Activated naive CD8-positive, alpha-beta T cell treated with anti-CD3 and anti-CD28 coated beads, Interleukin-2, amount 50 U/mL, for 24 hours (primary cell): ENCODE measurements at regions not wholly inside any gene's neighbourhood (a gene's known extent, or its start where the extent isn't known, plus 50 kb on each side); places are given as distances from the start of the nearest gene placed in this dataset.
A peak's percentile ranks its signal among the peaks of the same experiment; 100 is the strongest.

ENCODE experiments used
- ATAC-seq: fragments of 150-1000 bp; cut with Tn5 transposase; one replicate; pipeline ENCODE4 v1.10.0; 2021
- DNase-seq: peaks from one replicate; pipeline ENCODE4 v3.0.0; 2021
- H3K27ac Mint-ChIP-seq: one replicate; pipeline ENCODE4 v1.8.0; 2021; ENCODE audit warnings: mild to moderate bottlenecking, mixed read lengths
- H3K27me3 Mint-ChIP-seq: one replicate; pipeline ENCODE4 v1.8.0; 2021; ENCODE audit warnings: mixed read lengths
- H3K36me3 Mint-ChIP-seq: one replicate; pipeline ENCODE4 v1.8.0; 2021; ENCODE audit warnings: low read depth, mixed read lengths
- H3K4me1 Mint-ChIP-seq: one replicate; pipeline ENCODE4 v1.8.0; 2021; ENCODE audit warnings: mixed read lengths
- H3K4me3 Mint-ChIP-seq: one replicate; pipeline ENCODE4 v1.8.0; 2021; ENCODE audit warnings: mild to moderate bottlenecking, moderate library complexity, mixed read lengths
- H3K9me3 Mint-ChIP-seq: one replicate; pipeline ENCODE4 v1.8.0; 2021; ENCODE audit warnings: mixed read lengths

DNA sequence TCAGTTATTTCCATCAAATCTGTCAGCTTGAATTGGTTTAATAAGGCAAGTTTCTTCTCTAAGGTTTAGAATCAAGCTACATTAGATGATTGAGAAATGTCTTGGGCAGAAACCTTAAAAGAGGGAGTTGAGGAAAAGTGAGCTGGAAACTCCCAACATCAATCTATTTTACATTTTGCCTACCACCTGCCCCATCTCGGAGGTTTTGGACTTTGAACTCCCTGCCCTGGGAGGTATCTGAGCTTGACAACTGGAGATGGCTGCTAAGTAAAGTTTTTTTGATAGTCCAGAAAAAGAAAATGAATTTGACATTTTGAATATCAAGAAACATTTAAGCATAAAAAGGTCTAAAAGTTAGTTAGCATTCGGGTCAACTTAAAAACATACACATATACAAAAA, 234.2 kb downstream of the NFKBIZ start:
- Mint-ChIP-seq H3K27me3 (peaks cover 2% of the 10 kb centered on the region), H3K4me1 (peaks cover 48% of the 10 kb centered on the region), H3K9me3 (peaks cover 9% of the 10 kb centered on the region), H3K4me3 (no peak overlapping the region), H3K27ac (no peak overlapping the region), H3K36me3 (peaks cover 5% of the 10 kb centered on the region)
- DNase-seq (no peak), ATAC-seq (no peak)

GRCh38 chr3:102084006-102084405, 234.7 kb downstream of the NFKBIZ start:
- H3K27ac Mint-ChIP-seq: no peak overlapping the region
- ATAC-seq (no peak), DNase-seq (no peak)
- H3K4me1 Mint-ChIP-seq: peaks cover 42% of the 10 kb centered on the region
- peaks cover 5% of the 10 kb centered on the region for H3K36me3 Mint-ChIP-seq
- peaks cover 9% of the 10 kb centered on the region for H3K9me3 Mint-ChIP-seq
- peaks cover 2% of the 10 kb centered on the region for H3K27me3 Mint-ChIP-seq
- no peak overlapping the region for H3K4me3 Mint-ChIP-seq

DNA sequence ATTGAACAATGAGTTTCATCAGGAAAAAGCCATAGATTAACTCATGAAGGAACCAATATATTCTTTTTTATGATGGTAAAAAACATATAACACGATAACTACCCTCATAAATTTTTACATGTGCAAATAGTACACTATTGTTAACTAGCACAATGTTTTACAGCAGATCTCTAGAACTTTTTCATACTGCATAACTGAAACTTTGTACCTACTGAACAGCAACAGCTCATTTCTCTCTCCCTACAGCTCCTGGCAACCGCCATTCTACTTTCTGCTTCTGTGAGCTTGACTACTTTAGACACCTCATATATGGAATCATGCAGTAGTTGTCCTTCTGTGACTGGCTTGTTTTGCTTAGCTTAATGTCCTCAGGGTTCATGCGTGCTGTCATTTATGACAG, 235.4 kb downstream of the NFKBIZ start:
- H3K4me3 Mint-ChIP-seq: no peak overlapping the region
- peaks cover 5% of the 10 kb centered on the region for H3K36me3 Mint-ChIP-seq
- H3K4me1 Mint-ChIP-seq: peaks cover 37% of the 10 kb centered on the region
- H3K27me3 Mint-ChIP-seq: peaks cover 2% of the 10 kb centered on the region
- DNase-seq: no peak
- peaks cover 9% of the 10 kb centered on the region for H3K9me3 Mint-ChIP-seq
- H3K27ac Mint-ChIP-seq: peak overlapping the region; percentile 81
- ATAC-seq: no peak

DNA sequence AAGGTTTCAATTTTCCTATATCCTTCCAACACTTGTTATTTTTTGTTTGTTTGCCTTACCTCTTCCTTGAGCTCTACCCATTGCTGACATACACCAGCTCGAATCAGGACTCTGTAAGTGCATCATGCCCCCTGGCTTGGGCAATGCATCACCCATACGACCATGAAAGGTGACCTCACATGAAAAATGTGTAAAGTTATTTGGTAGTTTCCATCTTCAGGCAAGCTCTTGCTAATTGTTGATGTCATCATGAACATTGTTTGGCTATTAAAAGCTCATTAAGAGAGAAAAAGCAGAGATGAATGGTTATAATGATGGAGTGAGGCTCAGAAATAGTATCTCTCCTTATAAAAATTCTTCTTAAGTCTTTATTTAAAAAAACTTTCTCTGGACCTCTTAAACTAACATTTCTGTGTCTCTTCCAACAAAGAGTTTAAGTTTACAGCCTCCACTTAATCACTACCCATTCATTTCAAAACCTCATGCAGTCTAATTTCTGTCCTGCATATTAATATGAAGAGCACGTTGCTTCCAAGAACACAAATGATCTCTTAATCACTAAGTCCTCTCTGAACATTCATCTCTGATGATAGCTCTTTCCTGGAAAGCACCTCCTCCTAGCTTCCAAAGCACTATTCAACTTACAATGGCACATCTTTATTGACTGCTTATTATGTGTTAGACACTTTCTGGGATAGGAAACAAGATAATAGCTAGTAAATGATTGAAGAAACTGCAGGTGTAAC, 236.3 kb downstream of the NFKBIZ start:
- peak overlapping the region; percentile 81 for H3K27ac Mint-ChIP-seq

DNA sequence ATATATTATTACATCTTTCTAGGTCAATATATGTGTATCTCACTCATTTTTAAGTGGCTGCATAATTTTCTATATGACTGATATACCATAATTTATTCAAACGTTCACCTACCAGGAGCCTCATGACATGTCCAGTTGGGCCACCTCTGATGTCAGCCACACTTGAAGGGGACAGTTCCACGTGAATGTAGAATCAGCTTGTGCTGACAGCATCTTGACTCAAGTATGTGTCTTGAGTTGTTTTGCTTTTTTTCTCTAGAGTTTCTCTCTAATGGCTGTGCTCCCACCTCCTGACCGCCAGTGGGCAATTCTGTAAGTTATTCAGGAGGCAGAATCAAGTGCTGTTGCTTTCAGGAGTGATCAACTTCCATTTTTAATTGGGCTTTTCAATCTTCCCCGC, 237.9 kb downstream of the NFKBIZ start:
- peaks cover 41% of the 10 kb centered on the region for H3K4me1 Mint-ChIP-seq
- peaks cover 2% of the 10 kb centered on the region for H3K27me3 Mint-ChIP-seq
- no peak overlapping the region for H3K4me3 Mint-ChIP-seq
- DNase-seq (no peak), ATAC-seq (no peak)
- peaks cover 4% of the 10 kb centered on the region for H3K9me3 Mint-ChIP-seq
- H3K27ac Mint-ChIP-seq: no peak overlapping the region
- H3K36me3 Mint-ChIP-seq: peaks cover 2% of the 10 kb centered on the region

More for the DNA sequence above, 236.3 kb downstream of the NFKBIZ start:
- H3K4me1 Mint-ChIP-seq: peaks cover 36% of the 10 kb centered on the region
- peaks cover 4% of the 10 kb centered on the region for H3K9me3 Mint-ChIP-seq
- peak; percentile 86 for ATAC-seq
- H3K36me3 Mint-ChIP-seq: peaks cover 2% of the 10 kb centered on the region
- H3K27me3 Mint-ChIP-seq: peaks cover 2% of the 10 kb centered on the region
- no peak overlapping the region for H3K4me3 Mint-ChIP-seq
- no peak for DNase-seq

GRCh38 chr3:102089239-102089638, 239.9 kb downstream of the NFKBIZ start:
- DNase-seq: no peak
- no peak for ATAC-seq
- no peak overlapping the region for H3K27ac Mint-ChIP-seq
- no peaks in the 10 kb centered on the region for H3K27me3 Mint-ChIP-seq
- no peak overlapping the region for H3K4me3 Mint-ChIP-seq
- peaks cover 61% of the 10 kb centered on the region for H3K4me1 Mint-ChIP-seq
- peaks cover 4% of the 10 kb centered on the region for H3K9me3 Mint-ChIP-seq
- H3K36me3 Mint-ChIP-seq: peaks cover 2% of the 10 kb centered on the region

- peaks cover 2% of the 10 kb centered on the region for H3K36me3 Mint-ChIP-seq
- H3K9me3 Mint-ChIP-seq: peaks cover 4% of the 10 kb centered on the region
- no peak overlapping the region for H3K4me3 Mint-ChIP-seq
- no peaks in the 10 kb centered on the region for H3K27me3 Mint-ChIP-seq
- DNase-seq (no peak), ATAC-seq (no peak)
- H3K4me1 Mint-ChIP-seq: peaks cover 62% of the 10 kb centered on the region
- H3K27ac Mint-ChIP-seq: no peak overlapping the region
These were observed 240.8 kb downstream of the NFKBIZ start for GRCh38 chr3:102089904-102090720.

DNA sequence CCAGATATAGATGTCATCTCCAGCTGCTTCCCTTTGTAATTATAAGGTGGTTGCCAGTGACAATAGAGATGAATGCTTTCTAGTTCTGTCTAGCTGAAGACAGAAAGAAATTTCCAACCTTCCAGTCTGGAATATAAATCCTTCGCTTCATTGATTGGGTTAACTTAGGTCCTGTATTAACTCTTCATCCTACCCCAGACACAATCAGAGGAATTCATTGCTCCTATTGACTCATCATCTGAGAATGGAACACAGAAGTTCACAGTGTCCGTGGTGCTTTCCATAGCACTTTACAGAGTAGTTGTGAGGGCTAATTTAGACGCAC, 241.4 kb downstream of the NFKBIZ start:
- H3K4me3 Mint-ChIP-seq: no peak overlapping the region
- H3K27me3 Mint-ChIP-seq: no peaks in the 10 kb centered on the region
- no peaks in the 10 kb centered on the region for H3K9me3 Mint-ChIP-seq
- no peak overlapping the region for H3K27ac Mint-ChIP-seq
- peaks cover 61% of the 10 kb centered on the region for H3K4me1 Mint-ChIP-seq
- ATAC-seq: no peak
- DNase-seq: no peak
- no peaks in the 10 kb centered on the region for H3K36me3 Mint-ChIP-seq

DNA sequence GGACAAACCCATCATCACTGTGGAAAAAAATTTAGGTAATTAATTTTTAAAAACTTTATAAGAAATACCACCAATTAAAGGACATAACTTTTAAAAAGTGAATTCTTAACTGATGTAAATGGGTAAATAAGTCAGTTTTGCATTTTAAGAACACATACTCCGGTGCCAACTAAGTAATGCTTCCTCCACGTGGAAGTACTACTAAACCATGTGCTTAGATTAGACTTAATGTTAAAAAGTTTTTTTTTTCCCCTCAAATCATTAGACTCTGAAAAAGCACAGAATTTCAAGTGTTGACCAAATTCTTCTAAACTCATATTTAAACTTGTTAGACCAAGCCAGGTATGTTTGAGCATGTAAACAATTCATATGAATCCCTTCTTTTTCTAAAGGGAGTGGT, 242.0 kb downstream of the NFKBIZ start:
- Mint-ChIP-seq H3K9me3 (no peaks in the 10 kb centered on the region), H3K4me1 (peaks cover 61% of the 10 kb centered on the region), H3K36me3 (no peaks in the 10 kb centered on the region), H3K4me3 (no peak overlapping the region), H3K27me3 (no peaks in the 10 kb centered on the region), H3K27ac (peak overlapping the region; percentile 90)
- DNase-seq (no peak), ATAC-seq (no peak)

- DNase-seq (no peak), ATAC-seq (peak; percentile 84)
- Mint-ChIP-seq H3K9me3 (no peaks in the 10 kb centered on the region), H3K27me3 (no peaks in the 10 kb centered on the region), H3K36me3 (no peaks in the 10 kb centered on the region), H3K27ac (peak overlapping the region; percentile 90), H3K4me1 (peaks cover 59% of the 10 kb centered on the region), H3K4me3 (peak overlapping the region; percentile 7)
These were observed 243.5 kb downstream of the NFKBIZ start for GRCh38 chr3:102092617-102093466.

GRCh38 chr3:102094506-102094905, 245.2 kb downstream of the NFKBIZ start:
- no peak for ATAC-seq
- no peak overlapping the region for H3K4me3 Mint-ChIP-seq
- no peak overlapping the region for H3K27ac Mint-ChIP-seq
- no peaks in the 10 kb centered on the region for H3K27me3 Mint-ChIP-seq
- H3K36me3 Mint-ChIP-seq: no peaks in the 10 kb centered on the region
- peaks cover 58% of the 10 kb centered on the region for H3K4me1 Mint-ChIP-seq
- no peak for DNase-seq
- no peaks in the 10 kb centered on the region for H3K9me3 Mint-ChIP-seq

DNA sequence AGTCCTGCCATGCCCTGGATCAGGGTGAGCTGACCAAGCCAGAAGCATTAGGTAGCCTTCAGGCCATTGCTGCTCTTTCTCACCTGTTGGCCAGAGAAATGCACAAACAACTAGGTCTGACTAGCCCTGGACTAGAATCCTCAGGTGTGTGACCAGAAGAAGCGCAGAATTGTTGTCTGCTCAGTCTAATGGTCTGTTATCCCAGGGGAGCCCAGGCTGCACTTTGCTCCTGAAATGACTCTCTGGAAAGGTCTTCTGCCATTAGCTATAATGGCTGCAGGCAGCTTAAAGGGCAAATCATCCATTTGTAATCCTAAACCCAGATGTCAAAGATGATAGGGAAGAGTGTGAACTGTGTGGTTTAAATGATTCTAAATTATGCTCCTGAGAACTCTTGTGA, 246.1 kb downstream of the NFKBIZ start:
- no peak overlapping the region for H3K4me3 Mint-ChIP-seq
- no peaks in the 10 kb centered on the region for H3K27me3 Mint-ChIP-seq
- H3K27ac Mint-ChIP-seq: no peak overlapping the region
- ATAC-seq (no peak), DNase-seq (no peak)
- H3K9me3 Mint-ChIP-seq: no peaks in the 10 kb centered on the region
- H3K4me1 Mint-ChIP-seq: peaks cover 53% of the 10 kb centered on the region
- H3K36me3 Mint-ChIP-seq: no peaks in the 10 kb centered on the region

GRCh38 chr3:102096066-102096465, 246.8 kb downstream of the NFKBIZ start:
- Mint-ChIP-seq H3K4me1 (peaks cover 46% of the 10 kb centered on the region), H3K27ac (no peak overlapping the region), H3K27me3 (no peaks in the 10 kb centered on the region), H3K9me3 (no peaks in the 10 kb centered on the region), H3K36me3 (no peaks in the 10 kb centered on the region), H3K4me3 (no peak overlapping the region)
- DNase-seq: no peak
- no peak for ATAC-seq

DNA sequence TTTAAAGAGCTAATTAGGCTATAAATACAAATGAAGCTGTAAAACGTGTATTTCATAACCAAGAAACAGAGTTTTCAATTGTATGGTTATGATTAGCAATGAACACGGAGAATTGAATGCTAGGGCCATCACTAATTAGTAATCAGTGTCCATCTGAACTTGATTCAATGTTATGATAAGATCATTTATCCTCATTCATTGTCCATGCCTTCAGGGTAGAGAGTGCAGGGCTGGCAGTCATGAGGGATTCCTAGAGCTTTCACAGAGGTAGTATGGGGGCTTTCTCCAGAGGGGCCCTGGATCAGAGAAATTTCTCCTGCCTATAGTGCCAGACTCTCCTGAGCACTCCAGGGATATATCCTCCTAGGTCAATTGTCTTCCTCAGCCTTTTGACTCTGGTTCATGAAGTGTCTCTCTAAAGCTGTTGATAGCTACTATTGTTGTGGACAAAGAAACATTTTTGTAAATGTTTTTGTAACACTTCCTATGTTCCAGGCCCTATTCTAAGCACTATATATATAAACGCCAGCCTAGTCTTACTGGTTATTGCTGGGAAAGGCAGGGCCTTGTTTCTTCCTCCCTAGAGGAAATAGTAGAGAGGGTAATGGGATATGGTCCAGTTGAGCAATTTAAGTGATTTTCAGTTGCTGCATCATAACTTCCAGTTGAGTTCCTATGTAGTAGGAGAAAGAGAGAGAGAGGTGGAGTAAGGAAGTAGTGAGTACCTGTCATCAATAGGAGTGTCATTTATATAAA, 249.0 kb downstream of the NFKBIZ start:
- Mint-ChIP-seq H3K4me3 (no peak overlapping the region), H3K36me3 (no peaks in the 10 kb centered on the region), H3K27me3 (no peaks in the 10 kb centered on the region), H3K27ac (no peak overlapping the region), H3K4me1 (peaks cover 26% of the 10 kb centered on the region), H3K9me3 (no peaks in the 10 kb centered on the region)
- DNase-seq (no peak), ATAC-seq (no peak)
